Muscle of leg (tissue), 3 donors: ENCODE measurements at regions not wholly inside any gene's neighbourhood (a gene's known extent, or its start where the extent isn't known, plus 50 kb on each side); places are given as distances from the start of the nearest gene placed in this dataset.

ENCODE experiments used
- DNase-seq: peaks from one replicate; pipeline ENCODE4 v3.0.0; 2013
- H3K27ac ChIP-seq: one replicate; pipeline ENCODE4 v1.5.1; 2013; ENCODE audit warnings: mild to moderate bottlenecking, low read length, control low read depth
- H3K27me3 ChIP-seq: one replicate; pipeline ENCODE4 v1.6.1; 2013; ENCODE audit warnings: low read length; ENCODE audit not compliant: control insufficient read depth, insufficient read depth
- H3K36me3 ChIP-seq: one replicate; pipeline ENCODE4 v1.6.1; 2013; ENCODE audit warnings: low read length; ENCODE audit not compliant: control insufficient read depth, insufficient read depth
- H3K4me1 ChIP-seq: one replicate; pipeline ENCODE4 v1.6.1; 2013; ENCODE audit warnings: low read length; ENCODE audit not compliant: control insufficient read depth, insufficient read depth
- H3K4me3 ChIP-seq: one replicate; pipeline ENCODE4 v1.5.1; 2013; ENCODE audit warnings: low read length, control low read depth
- H3K9me3 ChIP-seq: replicated peaks from 2 replicates; pipeline ENCODE4 v1.6.1; 2013; ENCODE audit warnings: low read depth, low read length; ENCODE audit not compliant: control insufficient read depth
- whole genome bisulfite sequencing: methylation state at CpG from one replicate; pipeline ENCODE4 v1.1.5; 2013; ENCODE audit warnings: missing lambda C conversion rate; ENCODE audit not compliant: insufficient coverage; 5-methylcytosine and 5-hydroxymethylcytosine counted together

GRCh38 chr16:85326113-85326793, 214.0 kb upstream of the CIBAR2 start:
- DNase-seq = no peak
- H3K9me3 ChIP-seq = peaks cover 3% of the 10 kb centered on the region
- no peak overlapping the region for H3K4me3 ChIP-seq
- H3K27me3 ChIP-seq = peaks cover 4% of the 10 kb centered on the region
- 79% methylated on average over 7 of the region's 12 CpGs for WGBS
- peaks cover 2% of the 10 kb centered on the region for H3K36me3 ChIP-seq
- H3K4me1 ChIP-seq = peaks cover 50% of the 10 kb centered on the region
- H3K27ac ChIP-seq = no peak overlapping the region

- no peak overlapping the region for H3K27ac ChIP-seq
- peaks cover 3% of the 10 kb centered on the region for H3K36me3 ChIP-seq
- DNase-seq = no peak
- H3K9me3 ChIP-seq = peaks cover 3% of the 10 kb centered on the region
- 88% methylated on average over 8 of the region's 8 CpGs for WGBS
- peaks cover 45% of the 10 kb centered on the region for H3K4me1 ChIP-seq
- H3K27me3 ChIP-seq = peaks cover 4% of the 10 kb centered on the region
- H3K4me3 ChIP-seq = no peak overlapping the region
Observed at GRCh38 chr16:85326794-85327181, 214.5 kb upstream of the CIBAR2 start.

GRCh38 chr16:85327731-85328675, 215.7 kb upstream of the CIBAR2 start:
- H3K36me3 ChIP-seq = peaks cover 8% of the 10 kb centered on the region
- peaks cover 3% of the 10 kb centered on the region for H3K9me3 ChIP-seq
- H3K27ac ChIP-seq = peak overlapping the region; percentile 29
- WGBS = 43% methylated on average over 12 of the region's 21 CpGs
- peaks cover 35% of the 10 kb centered on the region for H3K4me1 ChIP-seq
- peaks cover 4% of the 10 kb centered on the region for H3K27me3 ChIP-seq
- H3K4me3 ChIP-seq = no peak overlapping the region
- peak; percentile 77 for DNase-seq

GRCh38 chr16:85328676-85329058, 216.4 kb upstream of the CIBAR2 start:
- H3K9me3 ChIP-seq = peaks cover 2% of the 10 kb centered on the region
- no peak overlapping the region for H3K4me3 ChIP-seq
- peaks cover 4% of the 10 kb centered on the region for H3K27me3 ChIP-seq
- peaks cover 8% of the 10 kb centered on the region for H3K36me3 ChIP-seq
- peaks cover 34% of the 10 kb centered on the region for H3K4me1 ChIP-seq
- no peak overlapping the region for H3K27ac ChIP-seq
- 7% methylated on average over 11 of the region's 17 CpGs for WGBS
- DNase-seq = no peak

GRCh38 chr16:85329059-85329812, 217.0 kb upstream of the CIBAR2 start:
- WGBS = 27% methylated on average over 25 of the region's 28 CpGs
- no peak overlapping the region for H3K4me3 ChIP-seq
- peaks cover 34% of the 10 kb centered on the region for H3K4me1 ChIP-seq
- H3K9me3 ChIP-seq = no peaks in the 10 kb centered on the region
- no peak overlapping the region for H3K27ac ChIP-seq
- peaks cover 8% of the 10 kb centered on the region for H3K36me3 ChIP-seq
- DNase-seq = no peak
- peaks cover 4% of the 10 kb centered on the region for H3K27me3 ChIP-seq

GRCh38 chr16:85330006-85330693, 217.9 kb upstream of the CIBAR2 start:
- no peaks in the 10 kb centered on the region for H3K9me3 ChIP-seq
- H3K27ac ChIP-seq = no peak overlapping the region
- 23% methylated on average over 13 of the region's 21 CpGs for WGBS
- DNase-seq = no peak
- peaks cover 4% of the 10 kb centered on the region for H3K27me3 ChIP-seq
- H3K4me3 ChIP-seq = no peak overlapping the region
- peaks cover 8% of the 10 kb centered on the region for H3K36me3 ChIP-seq
- H3K4me1 ChIP-seq = peaks cover 40% of the 10 kb centered on the region

GRCh38 chr16:85330694-85331188, 218.5 kb upstream of the CIBAR2 start:
- H3K36me3 ChIP-seq = peaks cover 8% of the 10 kb centered on the region
- H3K27ac ChIP-seq = no peak overlapping the region
- peak; percentile 89 for DNase-seq
- peaks cover 4% of the 10 kb centered on the region for H3K27me3 ChIP-seq
- WGBS = 0% methylated on average over 1 of the region's 6 CpGs
- H3K4me3 ChIP-seq = no peak overlapping the region
- no peaks in the 10 kb centered on the region for H3K9me3 ChIP-seq
- peaks cover 44% of the 10 kb centered on the region for H3K4me1 ChIP-seq

GRCh38 chr16:85331688-85332087, 219.4 kb upstream of the CIBAR2 start:
- WGBS = 43% methylated on average over 5 of the region's 7 CpGs
- H3K36me3 ChIP-seq = peaks cover 6% of the 10 kb centered on the region
- H3K4me1 ChIP-seq = peaks cover 48% of the 10 kb centered on the region
- H3K9me3 ChIP-seq = no peaks in the 10 kb centered on the region
- H3K27ac ChIP-seq = no peak overlapping the region
- H3K4me3 ChIP-seq = no peak overlapping the region
- H3K27me3 ChIP-seq = peaks cover 4% of the 10 kb centered on the region
- no peak for DNase-seq

- Histone ChIP-seq H3K27me3 (peaks cover 4% of the 10 kb centered on the region), H3K27ac (no peak overlapping the region), H3K4me1 (peaks cover 48% of the 10 kb centered on the region), H3K36me3 (peaks cover 5% of the 10 kb centered on the region), H3K4me3 (no peak overlapping the region), H3K9me3 (no peaks in the 10 kb centered on the region)
- WGBS = 83% methylated on average over 9 of the region's 12 CpGs
- DNase-seq = no peak
Observed at GRCh38 chr16:85332175-85332574, 219.9 kb upstream of the CIBAR2 start.
